Suprapubic skin (tissue), 4 donors: ENCODE measurements at regions not wholly inside any gene's neighbourhood (a gene's known extent, or its start where the extent isn't known, plus 50 kb on each side); places are given as distances from the start of the nearest gene placed in this dataset.

Source experiments
- POLR2A ChIP-seq, 2 donors: fragments of 450-650 bp; IDR thresholded peaks; one replicate each; pipeline ENCODE4 v1.6.1; 2017; ENCODE audit warnings: antibody characterized with exemption in 2 of 2, mild to moderate bottlenecking in 2 of 2, moderate library complexity in 2 of 2
- POLR2AphosphoS5 ChIP-seq, 3 donors: sonication (generic); formaldehyde crosslinking; IDR thresholded peaks; one replicate each; pipeline ENCODE4 v1.6.1; 2017; ENCODE audit warnings: antibody characterized with exemption in 3 of 3
- TF ChIP-seq, protein P1 (sequence below), 2 donors: fragments of 200-600 bp in 1 of 2; fragments of 450-650 bp in 1 of 2; sonication (generic) in 1 of 2; IDR thresholded peaks; one replicate each; pipeline ENCODE4 v1.5.1; 2016 to 2019; ENCODE audit warnings: antibody characterized with exemption in 2 of 2, mild to moderate bottlenecking in 1 of 2, moderate library complexity in 1 of 2

DNA sequence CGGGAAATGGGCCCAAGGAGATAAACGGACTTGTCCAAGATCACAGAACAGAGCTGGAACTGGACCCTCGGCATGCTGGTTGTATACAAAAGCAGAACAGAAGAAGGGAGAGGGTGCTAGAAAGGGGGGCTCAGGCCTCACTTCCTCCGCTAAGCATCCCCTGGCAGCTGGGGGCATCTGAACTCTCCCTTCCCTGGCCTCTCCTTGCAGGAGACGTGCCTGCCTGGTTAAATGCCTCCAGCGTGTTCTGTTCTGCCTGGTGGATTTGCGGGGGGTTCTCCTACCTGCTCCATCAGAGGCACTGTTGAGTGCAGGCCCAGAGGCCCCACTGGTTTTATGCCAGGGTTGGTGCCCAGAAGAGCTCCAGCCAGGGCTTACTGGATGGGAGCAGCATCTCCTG lies 124.7 kb downstream of the ZFP36L2 start:
- TF ChIP-seq, protein P1, sequence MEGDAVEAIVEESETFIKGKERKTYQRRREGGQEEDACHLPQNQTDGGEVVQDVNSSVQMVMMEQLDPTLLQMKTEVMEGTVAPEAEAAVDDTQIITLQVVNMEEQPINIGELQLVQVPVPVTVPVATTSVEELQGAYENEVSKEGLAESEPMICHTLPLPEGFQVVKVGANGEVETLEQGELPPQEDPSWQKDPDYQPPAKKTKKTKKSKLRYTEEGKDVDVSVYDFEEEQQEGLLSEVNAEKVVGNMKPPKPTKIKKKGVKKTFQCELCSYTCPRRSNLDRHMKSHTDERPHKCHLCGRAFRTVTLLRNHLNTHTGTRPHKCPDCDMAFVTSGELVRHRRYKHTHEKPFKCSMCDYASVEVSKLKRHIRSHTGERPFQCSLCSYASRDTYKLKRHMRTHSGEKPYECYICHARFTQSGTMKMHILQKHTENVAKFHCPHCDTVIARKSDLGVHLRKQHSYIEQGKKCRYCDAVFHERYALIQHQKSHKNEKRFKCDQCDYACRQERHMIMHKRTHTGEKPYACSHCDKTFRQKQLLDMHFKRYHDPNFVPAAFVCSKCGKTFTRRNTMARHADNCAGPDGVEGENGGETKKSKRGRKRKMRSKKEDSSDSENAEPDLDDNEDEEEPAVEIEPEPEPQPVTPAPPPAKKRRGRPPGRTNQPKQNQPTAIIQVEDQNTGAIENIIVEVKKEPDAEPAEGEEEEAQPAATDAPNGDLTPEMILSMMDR (IDR thresholded peaks at IDR 0.05): no peak
- no peak for TF ChIP-seq POLR2A (IDR thresholded peaks at IDR 0.05)
- TF ChIP-seq POLR2AphosphoS5 (IDR thresholded peaks at IDR 0.05): no peak
